Activated naive CD8-positive, alpha-beta T cell treated with anti-CD3 and anti-CD28 coated beads, Interleukin-2, amount 50 U/mL, for 24 hours (primary cell): ENCODE measurements at regions not wholly inside any gene's neighbourhood (a gene's known extent, or its start where the extent isn't known, plus 50 kb on each side); places are given as distances from the start of the nearest gene placed in this dataset.

Experiments
- ATAC-seq: fragments of 150-1000 bp; cut with Tn5 transposase; one replicate; pipeline ENCODE4 v1.10.0; 2021
- DNase-seq: peaks from one replicate; pipeline ENCODE4 v3.0.0; 2021
- H3K27ac Mint-ChIP-seq: one replicate; pipeline ENCODE4 v1.8.0; 2021; ENCODE audit warnings: mild to moderate bottlenecking, mixed read lengths
- H3K27me3 Mint-ChIP-seq: one replicate; pipeline ENCODE4 v1.8.0; 2021; ENCODE audit warnings: mixed read lengths
- H3K36me3 Mint-ChIP-seq: one replicate; pipeline ENCODE4 v1.8.0; 2021; ENCODE audit warnings: low read depth, mixed read lengths
- H3K4me1 Mint-ChIP-seq: one replicate; pipeline ENCODE4 v1.8.0; 2021; ENCODE audit warnings: mixed read lengths
- H3K4me3 Mint-ChIP-seq: one replicate; pipeline ENCODE4 v1.8.0; 2021; ENCODE audit warnings: mild to moderate bottlenecking, moderate library complexity, mixed read lengths
- H3K9me3 Mint-ChIP-seq: one replicate; pipeline ENCODE4 v1.8.0; 2021; ENCODE audit warnings: mixed read lengths

DNA sequence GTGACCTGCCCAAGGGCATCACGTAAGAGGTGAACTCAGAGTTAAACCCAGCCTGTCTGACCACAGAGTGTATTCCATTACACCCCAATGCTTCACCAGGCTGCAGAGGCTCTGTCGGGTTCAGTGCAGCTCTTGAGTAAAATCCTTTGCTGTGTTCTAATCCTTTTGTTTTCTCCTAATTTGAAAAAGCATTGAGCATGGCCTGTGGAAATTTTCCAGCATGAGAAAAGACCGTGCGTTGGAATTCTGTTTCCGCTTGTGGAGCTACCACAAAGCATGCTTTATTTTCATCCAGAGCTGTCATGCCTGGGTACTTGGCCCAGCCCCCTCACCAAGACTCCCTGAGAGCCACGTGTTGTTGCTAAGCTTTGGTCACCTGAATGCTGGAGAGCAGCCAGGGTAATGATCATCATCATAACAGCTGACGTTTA is 317.6 kb downstream of the PRDM2 start:
- no peaks in the 10 kb centered on the region for H3K9me3 Mint-ChIP-seq
- no peaks in the 10 kb centered on the region for H3K27me3 Mint-ChIP-seq
- no peak overlapping the region for H3K4me3 Mint-ChIP-seq
- no peaks in the 10 kb centered on the region for H3K4me1 Mint-ChIP-seq
- no peaks in the 10 kb centered on the region for H3K36me3 Mint-ChIP-seq
- no peak overlapping the region for H3K27ac Mint-ChIP-seq
- no peak for DNase-seq
- ATAC-seq, result no peak

DNA sequence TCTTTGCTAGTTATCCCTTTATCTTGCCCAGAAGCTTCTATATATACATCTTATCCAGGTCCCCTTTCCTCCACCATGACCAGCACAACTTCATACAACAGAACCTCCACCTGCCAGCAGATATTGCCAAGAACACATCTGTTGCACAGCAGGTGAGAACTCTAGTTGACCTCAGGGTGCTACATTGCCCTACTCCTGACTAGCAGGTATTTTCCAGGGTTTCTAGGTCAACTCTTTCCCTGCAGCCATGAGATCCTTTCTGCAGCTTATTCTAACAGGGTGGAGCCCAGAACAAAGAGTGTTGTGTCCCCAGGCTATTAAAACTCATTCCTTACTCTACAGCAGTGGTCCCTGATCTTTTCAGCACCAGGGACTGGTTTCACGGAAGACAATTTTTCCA is 319.5 kb downstream of the PRDM2 start:
- Mint-ChIP-seq H3K9me3 (no peaks in the 10 kb centered on the region), H3K36me3 (no peaks in the 10 kb centered on the region), H3K4me3 (no peak overlapping the region), H3K27ac (no peak overlapping the region), H3K4me1 (no peaks in the 10 kb centered on the region), H3K27me3 (peaks cover 2% of the 10 kb centered on the region)
- DNase-seq, result no peak
- no peak for ATAC-seq

DNA sequence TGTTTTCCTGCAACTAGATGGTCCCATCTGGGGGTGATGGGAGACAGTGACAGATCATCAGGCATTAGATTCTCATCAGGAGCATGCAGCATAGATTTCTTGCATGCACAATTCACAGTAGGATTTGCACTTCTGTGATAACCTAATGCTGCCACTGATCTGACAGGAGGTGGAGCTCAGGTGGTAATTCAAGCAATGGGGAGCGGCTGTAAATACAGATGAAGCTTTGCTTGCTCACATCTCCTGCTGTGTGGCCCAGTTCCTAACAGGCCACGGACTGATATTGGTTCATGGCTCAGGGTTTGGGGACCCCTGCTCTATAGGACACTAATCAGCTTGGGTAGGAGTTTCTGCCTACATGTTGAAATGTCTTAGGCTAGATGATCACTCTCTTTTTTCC is 320.0 kb downstream of the PRDM2 start:
- peaks cover 2% of the 10 kb centered on the region for H3K27me3 Mint-ChIP-seq
- no peaks in the 10 kb centered on the region for H3K4me1 Mint-ChIP-seq
- DNase-seq, result no peak
- no peaks in the 10 kb centered on the region for H3K9me3 Mint-ChIP-seq
- ATAC-seq, result no peak
- H3K4me3 Mint-ChIP-seq, result no peak overlapping the region
- no peaks in the 10 kb centered on the region for H3K36me3 Mint-ChIP-seq
- no peak overlapping the region for H3K27ac Mint-ChIP-seq

DNA sequence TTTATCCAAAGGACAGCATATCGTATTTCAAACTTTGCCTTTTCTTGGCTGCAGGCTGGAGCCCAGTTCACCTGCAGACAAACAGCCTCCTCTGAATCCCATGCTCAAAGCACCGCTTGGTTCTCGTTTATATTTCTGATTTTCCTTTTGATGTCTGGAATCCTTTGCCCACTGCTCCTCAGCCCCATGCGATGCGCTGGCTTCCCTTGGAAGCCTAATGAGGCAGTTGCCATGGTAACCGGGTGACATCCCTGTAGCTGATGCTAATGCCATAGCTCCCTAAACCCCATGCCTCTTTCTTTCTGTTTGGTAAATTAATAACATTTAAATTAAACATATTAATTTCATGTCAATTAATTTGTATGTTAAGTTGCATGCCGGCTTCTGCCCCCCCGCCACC is 327.1 kb downstream of the PRDM2 start:
- Mint-ChIP-seq H3K4me1 (no peaks in the 10 kb centered on the region), H3K9me3 (no peaks in the 10 kb centered on the region), H3K27ac (no peak overlapping the region), H3K27me3 (peaks cover 4% of the 10 kb centered on the region), H3K36me3 (no peaks in the 10 kb centered on the region), H3K4me3 (no peak overlapping the region)
- ATAC-seq (no peak), DNase-seq (no peak)

DNA sequence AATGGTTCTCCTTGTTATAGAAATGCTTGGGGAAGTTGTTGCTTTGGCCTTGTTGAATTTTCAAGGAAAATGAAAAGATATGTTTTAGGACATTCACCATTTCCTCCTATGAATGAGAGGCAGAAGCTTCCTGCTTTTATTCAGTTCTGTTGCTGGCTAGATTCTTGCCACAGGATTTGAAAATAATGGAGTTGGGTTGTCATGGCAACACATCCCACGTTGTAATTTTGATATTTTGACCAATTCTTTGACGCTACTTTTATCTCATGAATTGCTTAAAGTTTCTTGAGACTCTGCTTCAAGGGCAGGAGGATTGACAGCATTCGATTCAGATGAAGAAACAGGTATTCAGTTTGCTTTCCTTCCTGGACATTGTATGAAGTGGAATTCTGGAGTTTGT is 331.5 kb downstream of the PRDM2 start:
- Mint-ChIP-seq H3K4me1 (no peaks in the 10 kb centered on the region), H3K27ac (no peak overlapping the region), H3K27me3 (peaks cover 4% of the 10 kb centered on the region), H3K9me3 (no peaks in the 10 kb centered on the region), H3K4me3 (no peak overlapping the region), H3K36me3 (no peaks in the 10 kb centered on the region)
- ATAC-seq, result no peak
- no peak for DNase-seq

DNA sequence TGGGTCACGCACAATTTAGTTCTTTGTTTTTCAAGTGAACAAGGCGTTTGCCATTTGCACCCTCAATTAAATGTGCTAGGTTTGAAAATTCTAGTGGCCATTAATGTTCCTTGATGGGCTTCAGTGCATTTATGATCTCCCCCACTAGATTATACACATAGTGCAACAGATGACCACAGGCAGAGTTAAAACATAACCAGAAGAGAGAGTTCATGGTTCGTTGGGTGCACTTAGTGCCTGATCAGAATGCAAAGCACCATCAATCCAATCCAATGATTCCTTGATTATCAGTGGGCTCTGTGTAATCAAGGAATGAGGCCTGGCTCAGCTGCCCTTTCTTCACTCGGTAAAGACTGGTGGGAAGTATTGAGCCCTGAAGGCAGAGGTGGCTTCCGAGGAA is 334.5 kb downstream of the PRDM2 start:
- no peak for ATAC-seq
- no peak for DNase-seq
- H3K4me3 Mint-ChIP-seq, result no peak overlapping the region
- no peaks in the 10 kb centered on the region for H3K4me1 Mint-ChIP-seq
- no peaks in the 10 kb centered on the region for H3K9me3 Mint-ChIP-seq
- peaks cover 8% of the 10 kb centered on the region for H3K27me3 Mint-ChIP-seq
- H3K27ac Mint-ChIP-seq, result no peak overlapping the region
- H3K36me3 Mint-ChIP-seq, result no peaks in the 10 kb centered on the region

DNA sequence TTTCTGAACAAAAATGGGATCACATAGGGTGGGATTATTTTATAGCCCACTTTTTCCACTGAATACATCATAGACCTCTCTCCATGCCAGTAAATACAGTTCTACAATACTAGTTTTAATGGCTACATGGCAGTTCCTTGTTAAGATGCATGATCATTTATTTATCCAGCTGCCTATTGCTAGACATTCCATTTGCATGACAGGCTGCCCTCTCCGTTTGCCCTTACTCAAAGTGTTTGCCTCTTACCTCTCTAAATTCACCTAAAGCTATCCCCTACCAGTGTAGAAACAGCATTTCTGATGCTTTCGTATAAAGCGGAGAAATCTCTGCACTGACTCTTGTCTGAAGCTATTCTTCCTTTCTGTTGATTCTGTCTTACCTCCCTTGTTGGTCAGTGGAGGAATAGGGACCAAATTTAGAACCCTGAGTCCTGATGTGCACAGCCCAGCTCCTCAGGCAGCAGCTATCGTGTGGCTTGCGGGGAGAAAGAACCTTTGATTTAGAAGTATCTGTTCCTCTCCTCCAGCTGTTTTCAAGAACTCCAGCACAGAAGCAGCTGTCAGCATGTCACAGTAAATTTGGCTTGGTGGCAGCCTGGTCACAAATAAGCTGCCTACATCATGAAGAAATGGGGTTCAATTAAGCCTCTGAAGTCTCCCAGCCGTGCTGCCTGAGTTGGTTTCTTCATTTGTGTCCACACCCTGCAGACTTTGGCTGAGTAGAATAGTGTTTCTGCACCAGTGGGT is 337.3 kb downstream of the PRDM2 start:
- no peak for ATAC-seq

DNA sequence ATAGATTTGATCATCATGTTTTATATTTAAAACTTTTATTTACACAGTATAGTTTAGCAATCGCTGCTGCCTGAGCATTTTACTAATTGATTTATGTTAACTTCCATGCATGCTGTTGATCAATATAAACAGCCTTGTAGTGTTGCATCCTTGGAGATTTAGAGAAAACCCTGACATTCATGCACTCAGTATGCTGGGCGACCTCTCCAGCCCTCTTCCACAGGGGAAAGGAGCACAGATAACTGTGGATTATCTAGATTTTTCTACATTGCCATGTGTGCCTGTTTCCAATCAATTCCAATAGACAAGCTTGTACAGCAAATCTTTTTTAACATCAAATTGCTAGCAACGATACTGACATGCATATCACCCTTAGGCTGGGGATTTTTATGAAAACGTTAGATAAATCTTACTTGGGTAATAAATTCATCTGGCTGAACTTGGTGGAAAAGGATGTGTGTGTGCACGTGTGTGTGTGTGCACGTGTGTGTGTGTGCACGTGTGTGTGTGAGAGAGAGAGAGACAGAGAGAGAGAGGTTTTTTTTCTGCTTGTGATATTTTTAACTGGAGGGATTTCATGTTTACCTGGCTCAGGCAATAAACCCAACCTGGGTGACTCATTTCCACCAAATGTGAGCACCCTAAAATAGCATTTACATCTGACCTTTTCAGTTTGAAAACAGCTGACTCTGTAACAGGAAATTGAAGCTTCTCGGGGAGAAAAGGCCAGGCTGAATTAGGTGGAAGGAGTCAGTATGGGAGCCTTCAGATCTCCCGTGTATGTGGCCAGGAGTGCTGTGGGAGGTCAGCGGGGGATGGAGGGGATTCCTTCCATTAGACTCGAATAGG is 339.8 kb downstream of the PRDM2 start:
- DNase-seq (no peak), ATAC-seq (no peak)
- Mint-ChIP-seq H3K27ac (no peak overlapping the region), H3K4me3 (no peak overlapping the region), H3K4me1 (peaks cover 5% of the 10 kb centered on the region), H3K9me3 (peaks cover 23% of the 10 kb centered on the region), H3K36me3 (no peaks in the 10 kb centered on the region), H3K27me3 (peaks cover 9% of the 10 kb centered on the region)

More for the DNA sequence above, 337.3 kb downstream of the PRDM2 start:
- no peak for DNase-seq
- Mint-ChIP-seq H3K36me3 (no peaks in the 10 kb centered on the region), H3K27ac (no peak overlapping the region), H3K9me3 (peaks cover 14% of the 10 kb centered on the region), H3K27me3 (peaks cover 9% of the 10 kb centered on the region), H3K4me3 (no peak overlapping the region), H3K4me1 (peaks cover 5% of the 10 kb centered on the region)

DNA sequence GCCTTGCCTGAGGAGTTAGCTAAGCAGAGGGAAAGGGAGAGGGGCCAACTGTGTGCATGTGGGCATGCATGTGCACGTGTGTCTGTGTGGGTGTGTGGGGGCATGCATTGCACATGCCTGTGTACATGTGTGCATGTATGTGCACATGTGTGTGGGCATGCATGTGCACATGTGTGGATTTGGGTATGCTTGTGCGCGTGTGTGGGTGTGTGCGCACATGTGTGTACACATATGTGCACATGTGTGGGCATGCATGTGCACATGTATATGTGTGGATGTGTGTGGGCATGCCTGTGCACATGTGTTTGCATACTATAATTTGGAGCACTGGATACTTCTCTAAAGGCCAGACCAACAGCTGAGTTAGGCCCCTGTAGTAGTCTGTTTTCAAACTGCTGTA is 350.0 kb downstream of the PRDM2 start:
- Mint-ChIP-seq H3K27ac (no peak overlapping the region), H3K36me3 (no peaks in the 10 kb centered on the region), H3K4me1 (no peaks in the 10 kb centered on the region), H3K9me3 (no peaks in the 10 kb centered on the region), H3K4me3 (no peak overlapping the region), H3K27me3 (peaks cover 10% of the 10 kb centered on the region)
- DNase-seq (no peak), ATAC-seq (no peak)

DNA sequence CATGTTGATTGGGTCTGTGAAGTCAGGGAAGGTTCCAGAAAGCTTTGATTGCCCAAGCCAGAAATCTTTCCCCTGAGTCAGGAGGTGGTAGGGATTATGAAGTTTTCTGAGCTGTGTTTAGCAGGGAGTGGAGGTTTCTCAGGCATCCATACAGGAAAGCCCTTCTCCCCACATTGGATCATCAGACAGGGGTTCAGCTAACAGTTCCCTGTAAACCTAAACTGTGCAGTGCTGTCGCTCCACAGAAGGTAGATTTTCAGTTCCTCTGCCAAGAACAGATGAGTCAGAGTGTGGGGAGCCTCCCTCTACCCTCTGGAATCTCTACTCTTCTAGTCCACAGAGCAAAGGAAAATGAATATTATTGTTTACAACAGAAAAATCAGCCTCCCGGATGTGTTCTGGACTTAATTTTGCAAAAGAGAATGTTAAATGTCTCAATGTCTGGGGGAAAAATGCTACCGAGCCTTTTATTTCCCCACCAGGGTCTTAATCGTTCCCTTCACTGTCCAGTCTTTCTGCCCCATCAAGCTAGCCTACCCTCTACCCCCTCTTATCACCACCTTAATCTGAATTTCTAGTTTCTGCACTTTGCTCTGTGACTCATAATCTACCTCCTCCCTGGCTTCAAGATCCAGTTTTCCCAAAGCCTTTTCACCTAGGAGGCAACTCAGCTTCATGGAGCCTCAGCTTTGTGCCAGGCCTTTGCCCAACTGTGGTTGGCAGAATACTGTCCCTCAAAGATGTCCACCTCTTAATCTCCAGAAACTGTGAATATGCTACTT is 355.6 kb downstream of the PRDM2 start:
- no peaks in the 10 kb centered on the region for H3K36me3 Mint-ChIP-seq
- H3K4me3 Mint-ChIP-seq, result no peak overlapping the region
- no peak overlapping the region for H3K27ac Mint-ChIP-seq
- H3K4me1 Mint-ChIP-seq, result no peaks in the 10 kb centered on the region
- peaks cover 8% of the 10 kb centered on the region for H3K9me3 Mint-ChIP-seq
- ATAC-seq (no peak), DNase-seq (no peak)
- H3K27me3 Mint-ChIP-seq, result peaks cover 19% of the 10 kb centered on the region

DNA sequence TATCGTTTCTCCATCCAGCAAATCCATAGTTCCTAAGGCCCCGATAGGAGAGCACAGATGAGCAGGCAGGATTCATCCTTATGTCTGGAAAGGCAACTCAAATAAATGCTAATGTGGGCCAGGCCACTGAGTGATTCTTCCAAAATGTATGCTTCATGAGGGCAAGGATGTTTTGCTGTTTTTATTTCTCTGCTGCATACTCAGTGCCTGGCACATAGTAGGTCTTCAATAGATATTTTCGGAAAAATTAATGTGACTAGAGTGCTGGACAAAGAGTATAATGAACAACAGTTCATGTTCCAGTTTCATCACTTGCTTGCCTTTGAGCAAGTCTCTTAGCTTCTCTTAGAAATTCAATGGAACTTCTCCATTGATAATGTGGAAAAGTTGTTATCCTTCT is 357.7 kb downstream of the PRDM2 start:
- Mint-ChIP-seq H3K4me3 (no peak overlapping the region), H3K36me3 (no peaks in the 10 kb centered on the region), H3K9me3 (peaks cover 8% of the 10 kb centered on the region), H3K27ac (no peak overlapping the region), H3K4me1 (no peaks in the 10 kb centered on the region), H3K27me3 (peaks cover 19% of the 10 kb centered on the region)
- DNase-seq (no peak), ATAC-seq (no peak)

DNA sequence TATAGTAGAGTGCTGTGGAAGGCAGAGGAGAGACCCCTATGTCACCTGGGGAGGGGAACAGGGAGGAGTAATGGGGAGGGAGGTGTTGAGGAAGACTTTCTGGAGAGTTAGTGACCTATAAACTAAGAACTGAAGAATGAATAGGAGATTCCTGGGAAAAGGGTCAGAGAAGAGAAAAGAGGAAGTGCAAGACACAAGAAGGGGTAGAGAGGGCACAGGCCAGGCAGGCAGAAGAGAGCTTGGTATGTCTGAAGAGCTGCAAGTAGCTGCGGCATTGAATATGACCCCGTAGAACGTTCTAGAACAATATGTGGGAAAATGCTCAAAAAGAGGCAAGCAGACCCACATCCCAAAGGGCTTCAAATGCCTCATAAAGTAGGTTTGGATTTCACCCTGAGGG is 361.2 kb downstream of the PRDM2 start:
- DNase-seq (no peak), ATAC-seq (no peak)
- Mint-ChIP-seq H3K4me3 (no peak overlapping the region), H3K9me3 (peaks cover 8% of the 10 kb centered on the region), H3K27me3 (peaks cover 7% of the 10 kb centered on the region), H3K4me1 (no peaks in the 10 kb centered on the region), H3K27ac (no peak overlapping the region), H3K36me3 (no peaks in the 10 kb centered on the region)

DNA sequence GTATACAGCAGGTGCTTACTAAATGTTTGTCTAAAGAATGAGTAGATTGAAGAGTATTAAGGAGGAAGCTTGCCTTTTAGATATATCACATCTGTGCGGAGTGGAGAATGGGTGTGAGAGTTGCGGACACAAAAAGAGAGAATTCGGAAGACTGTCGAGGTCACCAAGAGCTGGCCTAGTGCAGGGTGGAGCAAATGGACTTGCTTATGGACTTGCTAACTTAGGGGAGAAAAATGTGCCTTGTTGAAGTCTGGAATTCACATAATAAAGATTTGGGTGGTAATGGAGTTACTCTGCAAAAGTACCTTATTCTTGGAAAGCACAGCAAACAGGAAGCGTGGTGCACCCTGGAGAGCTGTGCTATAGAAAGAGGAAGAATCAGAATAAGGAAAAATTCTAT is 361.7 kb downstream of the PRDM2 start:
- ATAC-seq (no peak), DNase-seq (no peak)
- Mint-ChIP-seq H3K4me1 (no peaks in the 10 kb centered on the region), H3K27ac (no peak overlapping the region), H3K4me3 (no peak overlapping the region), H3K36me3 (no peaks in the 10 kb centered on the region), H3K27me3 (peaks cover 7% of the 10 kb centered on the region), H3K9me3 (peaks cover 8% of the 10 kb centered on the region)

DNA sequence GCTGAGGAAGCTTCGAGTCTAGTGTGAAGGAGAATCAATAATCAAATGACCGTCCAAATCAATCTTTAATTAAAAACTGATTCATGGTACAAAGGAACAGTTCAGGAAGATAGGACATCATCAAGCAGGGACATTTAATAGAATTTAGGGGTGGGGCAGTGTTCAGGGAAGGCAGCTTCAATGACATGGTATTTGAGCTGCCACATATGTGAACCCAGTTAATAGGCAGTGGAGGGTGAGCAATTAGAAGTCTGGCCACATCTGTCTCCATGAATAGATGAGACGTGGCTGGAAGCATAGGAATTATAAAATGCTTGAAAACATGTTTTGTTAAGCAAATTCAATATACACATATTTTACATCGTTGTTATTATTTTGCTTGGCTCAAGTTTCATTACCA is 362.7 kb downstream of the PRDM2 start:
- peaks cover 7% of the 10 kb centered on the region for H3K27me3 Mint-ChIP-seq
- DNase-seq, result no peak
- no peak overlapping the region for H3K4me3 Mint-ChIP-seq
- no peaks in the 10 kb centered on the region for H3K4me1 Mint-ChIP-seq
- no peak for ATAC-seq
- peaks cover 8% of the 10 kb centered on the region for H3K9me3 Mint-ChIP-seq
- no peak overlapping the region for H3K27ac Mint-ChIP-seq
- no peaks in the 10 kb centered on the region for H3K36me3 Mint-ChIP-seq
